ENCODE measurements at regions not wholly inside any gene's neighbourhood (a gene's known extent, or its start where the extent isn't known, plus 50 kb on each side); places are given as distances from the start of the nearest gene placed in this dataset.
"Not testable (repeated sequence)": the region's sequence is repeated elsewhere in the genome, so short reads cannot be mapped to it uniquely, and the experiment has no call there.

DNA sequence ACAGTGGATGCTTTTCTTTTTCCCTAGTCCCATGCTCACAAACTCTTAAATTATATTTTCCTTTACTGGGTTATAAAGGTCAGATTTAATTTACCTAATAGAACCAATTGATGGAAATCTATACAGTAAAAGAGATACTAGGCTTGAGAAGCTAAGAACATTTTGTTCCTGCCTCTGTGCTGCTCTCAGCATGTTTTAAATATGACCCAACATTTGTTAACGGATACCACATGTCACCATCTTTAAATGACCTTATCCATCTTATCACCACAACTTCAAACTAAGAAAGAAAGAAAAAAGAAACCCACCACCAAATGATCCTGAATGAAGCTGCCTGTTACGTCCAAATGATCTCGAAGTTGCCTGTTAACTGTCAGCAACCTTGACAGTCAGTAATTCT, 334.7 kb upstream of the ZNF608 start:
- no peak for DNase-seq (ENCODE audit: low spot score)

DNA sequence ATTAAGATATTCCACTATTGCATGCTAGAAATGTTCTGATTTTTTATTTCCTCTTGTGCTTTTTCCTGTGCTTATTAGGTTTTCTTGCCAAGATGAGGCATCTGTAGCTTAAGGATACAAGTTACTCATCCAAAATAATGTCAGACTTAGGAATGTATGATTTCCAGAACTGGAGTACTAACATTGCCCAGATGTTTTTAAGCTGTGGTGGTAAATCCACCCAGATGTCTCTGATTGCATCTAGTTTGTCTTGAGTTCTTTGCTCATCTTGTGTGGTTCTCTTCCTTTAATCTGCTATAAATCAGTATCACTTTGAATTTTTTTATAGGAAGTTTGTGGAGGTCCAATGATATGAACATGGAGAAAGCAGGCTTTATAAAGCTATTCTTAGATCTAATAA, 337.5 kb upstream of the ZNF608 start:
- no peak for DNase-seq (ENCODE audit: low spot score)

DNA sequence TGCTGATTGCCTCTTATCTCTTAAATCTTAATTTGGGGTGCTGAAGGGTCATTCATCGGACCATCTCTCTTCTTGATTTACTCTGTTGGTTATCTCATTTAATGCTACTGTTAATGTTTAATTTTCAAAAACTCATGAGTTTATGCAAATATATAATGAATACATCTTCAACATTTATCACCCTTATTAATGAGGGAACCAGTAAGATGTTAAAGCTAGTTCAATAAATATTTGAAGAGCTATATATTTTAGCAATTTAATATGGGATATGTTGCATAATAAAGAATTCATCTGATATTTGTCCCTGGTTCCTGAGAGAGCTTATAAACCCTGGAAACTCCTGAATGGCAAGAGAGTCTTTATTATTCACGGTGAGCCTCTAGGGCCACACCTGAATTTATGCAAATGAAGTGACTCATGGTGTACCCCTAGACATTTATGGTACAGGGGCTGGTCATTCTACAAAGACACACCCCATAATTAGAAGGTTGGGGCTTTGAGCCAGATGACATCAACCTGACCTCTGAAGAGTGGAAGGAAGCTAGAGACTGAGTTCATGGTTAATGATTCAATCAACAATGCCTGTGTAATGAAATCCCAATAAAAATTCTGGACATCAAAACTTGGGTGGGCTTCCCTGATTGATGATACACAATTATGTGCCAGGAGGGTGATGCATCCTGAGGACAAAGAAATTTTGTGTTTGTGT, 339.5 kb upstream of the ZNF608 start:
- no peak for DNase-seq (ENCODE audit: low spot score)

GRCh38 chr5:125088522-125089105, 342.2 kb upstream of the ZNF608 start:
- no peak for DNase-seq (ENCODE audit: low spot score)

GRCh38 chr5:125092138-125092537, 345.7 kb upstream of the ZNF608 start:
- DNase-seq (ENCODE audit: low spot score): not testable (repeated sequence)

GRCh38 chr5:125093776-125094175, 347.3 kb upstream of the ZNF608 start:
- no peak for DNase-seq (ENCODE audit: low spot score)

GRCh38 chr5:125100342-125100741, 353.9 kb upstream of the ZNF608 start:
- DNase-seq (ENCODE audit: low spot score): no peak

DNA sequence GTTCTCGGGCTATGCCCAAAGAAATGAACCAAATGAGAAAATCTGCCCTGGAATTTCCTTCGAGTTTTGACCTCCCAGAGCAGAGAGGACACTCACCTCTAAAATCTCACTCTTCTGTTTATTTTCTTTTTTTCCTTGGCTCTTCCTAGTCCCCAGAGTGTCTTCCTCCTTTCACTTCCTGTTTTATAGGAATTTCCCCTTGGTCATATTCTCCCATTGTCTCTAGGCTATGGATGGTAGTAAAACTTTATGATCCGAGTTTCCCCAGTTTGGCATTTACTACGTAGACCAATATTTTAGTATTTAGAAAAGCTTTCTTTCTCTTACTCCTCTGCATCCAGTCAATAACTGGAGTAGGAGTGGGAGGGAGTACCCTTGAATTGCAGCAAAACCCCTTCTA, 354.5 kb upstream of the ZNF608 start:
- DNase-seq (ENCODE audit: low spot score): no peak

- DNase-seq (ENCODE audit: low spot score): no peak
Observed at GRCh38 chr5:125103459-125103858, 357.0 kb upstream of the ZNF608 start.

DNA sequence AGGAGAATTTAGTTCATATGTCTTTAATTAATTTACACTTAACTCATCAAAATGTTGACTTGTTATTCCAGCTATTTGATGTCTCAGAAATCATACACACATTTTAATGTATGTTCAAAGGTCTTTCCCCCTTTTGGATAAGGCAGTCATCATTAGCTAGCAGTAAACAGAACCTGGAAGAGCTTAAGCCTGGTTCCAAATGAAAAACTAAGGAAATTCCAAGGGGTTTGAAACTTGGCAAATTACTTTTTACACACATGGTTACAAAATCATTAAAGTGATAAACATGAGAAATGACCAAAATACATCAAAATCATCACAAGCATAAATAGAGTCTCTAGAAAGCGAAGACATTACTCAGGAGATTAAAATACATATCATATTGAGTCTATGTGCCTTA, 359.8 kb upstream of the ZNF608 start:
- DNase-seq (ENCODE audit: low spot score): no peak

DNA sequence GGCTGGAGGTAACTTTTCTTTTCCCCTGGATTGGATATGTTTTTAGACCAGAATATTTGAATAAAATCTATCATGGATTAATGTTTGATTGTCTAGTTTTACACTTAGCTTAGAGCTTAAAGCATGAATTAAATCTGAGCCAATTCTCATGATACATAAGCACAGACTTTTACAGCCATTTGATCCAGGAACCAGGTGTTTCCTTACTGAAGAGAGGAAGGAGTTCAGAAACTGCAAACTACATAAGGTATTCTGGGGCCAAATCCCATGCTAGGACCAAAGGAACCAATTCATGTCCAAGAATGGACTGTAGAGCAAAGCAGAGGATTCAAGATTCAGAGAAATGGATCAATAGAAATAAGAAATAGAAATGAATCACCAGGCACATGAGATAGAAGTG, 360.4 kb upstream of the ZNF608 start:
- no peak for DNase-seq (ENCODE audit: low spot score)

DNA sequence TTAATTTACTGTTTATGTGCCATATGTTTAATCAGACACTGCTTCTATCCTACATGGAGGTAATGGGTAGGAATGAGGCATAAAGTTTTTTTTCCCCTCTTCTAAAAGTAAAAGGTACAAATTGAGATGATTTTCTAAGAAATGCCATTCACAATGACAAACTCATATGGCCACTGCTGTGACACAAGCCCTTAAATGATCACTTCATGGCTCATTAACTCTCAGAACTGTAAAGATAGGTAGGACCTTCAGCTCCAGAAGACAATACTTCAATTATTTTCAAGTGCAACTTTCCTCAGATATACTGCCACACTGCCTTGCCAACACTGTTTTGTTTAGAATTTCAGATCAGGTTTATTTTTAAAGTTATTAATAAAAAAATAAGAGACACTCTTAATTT, 362.9 kb upstream of the ZNF608 start:
- DNase-seq (ENCODE audit: low spot score): no peak

DNA sequence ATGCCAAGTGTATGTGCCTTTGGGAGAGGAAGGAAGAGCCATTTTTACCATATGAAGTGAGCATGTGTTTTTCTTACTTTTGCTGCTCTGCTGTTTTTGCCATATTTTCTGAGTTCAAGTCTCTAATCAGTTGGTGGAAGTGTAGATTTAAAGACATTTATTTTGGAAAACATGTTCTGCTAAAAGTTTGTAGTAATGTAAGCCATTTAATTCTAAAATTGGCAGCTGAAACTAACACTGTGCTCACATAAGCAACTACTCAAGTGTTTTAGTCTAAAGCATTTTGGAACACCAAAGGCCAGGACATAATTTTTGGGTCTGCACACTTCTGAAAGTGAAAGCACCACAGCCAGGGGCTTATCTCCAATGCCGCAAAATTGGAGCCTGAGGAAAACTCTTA, 363.4 kb upstream of the ZNF608 start:
- DNase-seq (ENCODE audit: low spot score): no peak

DNA sequence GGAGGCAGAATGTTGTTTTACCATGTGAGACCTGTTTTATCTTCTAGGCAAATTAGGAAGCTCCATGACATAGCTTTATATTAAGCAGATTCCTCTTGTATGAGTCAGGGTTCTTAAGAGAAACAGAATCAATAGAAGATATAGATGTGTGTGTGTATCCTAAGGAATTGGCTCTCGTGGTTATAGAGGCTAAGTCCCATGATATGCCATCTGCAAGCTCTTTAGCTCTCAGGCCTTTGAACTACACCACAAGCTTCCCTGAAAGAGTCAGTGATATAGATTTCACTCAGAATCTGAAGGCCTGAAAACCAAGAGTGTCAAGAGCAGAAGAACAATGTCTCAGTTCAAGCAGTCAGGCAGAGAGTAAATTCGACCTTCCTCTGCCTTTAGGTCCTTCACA, 365.8 kb upstream of the ZNF608 start:
- no peak for DNase-seq (ENCODE audit: low spot score)

DNA sequence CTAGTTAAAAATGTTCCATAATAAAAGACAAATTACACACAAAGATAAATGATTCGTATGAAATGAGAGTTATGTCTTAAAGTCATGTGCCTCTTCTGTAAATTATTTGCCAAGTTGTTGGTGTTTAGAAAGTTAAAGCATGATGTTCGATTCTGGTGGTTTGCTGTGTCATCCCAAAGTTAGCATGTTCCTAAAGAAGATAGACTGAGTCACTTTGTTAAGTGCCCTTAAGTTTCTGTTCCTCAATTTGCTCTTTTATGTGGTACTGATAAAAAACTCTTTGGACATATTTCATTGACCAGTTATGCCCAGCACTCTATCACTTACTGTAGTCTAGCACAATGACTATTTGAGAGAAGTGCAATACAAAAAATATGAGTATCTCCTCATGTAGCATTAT, 366.9 kb upstream of the ZNF608 start:
- no peak for DNase-seq (ENCODE audit: low spot score)

DNA sequence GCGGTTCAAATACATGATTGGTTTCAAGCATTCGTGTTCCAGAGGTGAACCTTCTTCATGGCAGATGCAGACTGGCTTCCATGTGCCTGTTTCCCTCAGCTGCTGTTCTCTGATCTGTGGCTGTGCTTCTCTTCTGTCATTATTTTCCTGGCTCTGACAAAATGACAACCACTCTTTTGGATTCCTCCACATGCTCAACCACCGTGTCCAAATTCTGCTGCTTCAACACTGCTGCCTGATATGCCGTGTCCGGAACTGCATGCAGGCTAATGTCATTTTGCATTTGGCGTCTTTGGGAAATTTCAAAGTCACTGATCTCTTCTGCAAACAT, 368.7 kb upstream of the ZNF608 start:
- no peak for DNase-seq (ENCODE audit: low spot score)

DNA sequence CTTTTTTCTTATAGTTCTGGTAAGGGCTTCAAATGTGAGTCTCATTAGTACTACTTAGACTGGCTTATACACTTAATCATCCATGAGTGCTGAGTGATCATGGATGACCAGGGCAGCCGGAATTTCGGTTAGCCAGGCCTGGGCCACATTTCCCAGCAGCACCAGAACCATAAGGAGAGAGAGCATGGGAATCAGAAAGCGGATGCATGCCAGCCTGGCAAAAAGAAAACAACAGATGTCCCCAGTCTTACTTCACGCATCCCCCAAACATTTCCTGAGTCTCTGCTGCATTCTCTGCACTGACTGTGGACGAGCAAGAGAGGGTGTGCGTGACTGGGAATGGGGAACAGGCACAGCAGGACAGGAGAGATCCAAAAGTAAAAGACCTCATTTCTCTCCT, 371.1 kb upstream of the ZNF608 start:
- DNase-seq (ENCODE audit: low spot score): no peak

GRCh38 chr5:125120012-125120411, 373.6 kb upstream of the ZNF608 start:
- no peak for DNase-seq (ENCODE audit: low spot score)

GRCh38 chr5:125125031-125125823, 378.8 kb upstream of the ZNF608 start:
- no peak for DNase-seq (ENCODE audit: low spot score)

- no peak for DNase-seq (ENCODE audit: low spot score)
Observed at GRCh38 chr5:125126050-125126449, 379.6 kb upstream of the ZNF608 start.

DNA sequence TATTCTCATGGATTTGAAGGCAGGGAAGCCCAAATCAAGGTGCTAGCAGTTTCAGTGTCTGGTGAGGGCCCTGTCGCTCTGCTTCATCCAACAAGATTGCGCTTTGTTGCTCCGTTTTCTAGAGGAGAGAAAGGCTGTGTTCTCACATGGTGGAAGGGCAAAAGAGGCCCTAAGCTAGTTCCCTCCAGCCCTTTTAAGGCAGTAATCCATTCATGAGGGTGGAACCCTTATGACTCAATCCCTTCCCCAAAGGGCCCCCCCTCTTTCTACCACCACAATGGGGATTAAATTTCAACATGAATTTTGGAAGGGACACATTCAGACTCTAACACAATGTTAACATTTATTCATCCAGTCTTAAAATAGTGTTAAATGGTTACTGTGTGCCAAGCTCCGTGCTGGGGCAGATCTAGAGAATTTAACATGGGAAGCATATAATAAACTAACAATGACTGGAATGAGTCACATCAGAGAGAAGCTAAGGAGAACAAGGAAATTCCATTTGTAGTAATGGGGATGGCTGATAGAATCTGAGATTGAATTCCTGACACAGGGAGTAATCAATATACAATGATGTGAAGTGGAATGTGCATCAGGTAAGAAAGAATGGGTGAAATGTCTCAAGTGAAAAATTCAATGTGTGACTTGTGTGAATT, 382.8 kb upstream of the ZNF608 start:
- no peak for DNase-seq (ENCODE audit: low spot score)

- DNase-seq (ENCODE audit: low spot score): no peak
Observed at GRCh38 chr5:125130591-125130990, 384.2 kb upstream of the ZNF608 start.
